Stomach (tissue), 4 donors: ENCODE measurements at regions not wholly inside any gene's neighbourhood (a gene's known extent, or its start where the extent isn't known, plus 50 kb on each side); places are given as distances from the start of the nearest gene placed in this dataset.

Experiments
- CTCF ChIP-seq, 7 experiments: fragments of 450-650 bp in 4 of 7; fragments of 200-600 bp in 3 of 7; sonication (generic) in 3 of 7; IDR thresholded peaks; one replicate each; pipeline ENCODE4 v1.5.1; 2016 to 2019; ENCODE audit warnings: antibody characterized with exemption in 7 of 7, control low read depth in 2 of 7, mild to moderate bottlenecking in 1 of 7
- EP300 ChIP-seq: sonication (generic); formaldehyde crosslinking; IDR thresholded peaks from one replicate; pipeline ENCODE4 v1.6.1; 2017; ENCODE audit warnings: antibody characterized with exemption
- POLR2AphosphoS5 ChIP-seq, 3 donors: sonication (generic); formaldehyde crosslinking; IDR thresholded peaks; one replicate each; pipeline ENCODE4 v1.6.1; 2016; ENCODE audit warnings: antibody characterized with exemption in 3 of 3

- TF ChIP-seq EP300 (no peak), CTCF (IDR thresholded peaks at IDR 0.05) (peak in 3 of 7 experiments; percentile 6 to 17 (median 8)), POLR2AphosphoS5 (IDR thresholded peaks at IDR 0.05) (no peak)
These were observed 226.7 kb upstream of the PRKX start for GRCh38 chrX:3940000-3940610.
